ENCODE measurements at regions not wholly inside any gene's neighbourhood (a gene's known extent, or its start where the extent isn't known, plus 50 kb on each side); places are given as distances from the start of the nearest gene placed in this dataset.

DNA sequence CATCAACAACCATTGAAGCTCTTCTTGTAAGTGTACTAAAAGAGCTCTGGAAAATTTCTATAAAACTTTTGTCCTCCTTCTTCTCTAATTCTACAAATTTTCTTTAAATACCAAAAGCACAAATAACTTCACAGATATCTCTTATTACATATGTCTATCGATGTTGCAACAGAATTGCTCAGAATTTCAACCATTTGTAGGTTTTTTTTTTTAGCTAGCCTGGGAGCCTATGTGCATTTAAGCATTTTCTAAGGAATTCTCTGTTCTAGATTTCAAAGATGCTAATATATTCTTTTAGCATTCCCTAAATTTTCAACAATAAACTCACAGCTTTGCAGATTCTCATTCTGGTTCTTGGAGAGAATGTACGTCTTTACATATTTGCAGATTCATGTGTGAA lies 774.3 kb upstream of the NR2F2 start:
- no peak for DNase-seq

- no peak for DNase-seq
Measured at GRCh38 chr15:95556866-95557225, 773.7 kb upstream of the NR2F2 start.

DNA sequence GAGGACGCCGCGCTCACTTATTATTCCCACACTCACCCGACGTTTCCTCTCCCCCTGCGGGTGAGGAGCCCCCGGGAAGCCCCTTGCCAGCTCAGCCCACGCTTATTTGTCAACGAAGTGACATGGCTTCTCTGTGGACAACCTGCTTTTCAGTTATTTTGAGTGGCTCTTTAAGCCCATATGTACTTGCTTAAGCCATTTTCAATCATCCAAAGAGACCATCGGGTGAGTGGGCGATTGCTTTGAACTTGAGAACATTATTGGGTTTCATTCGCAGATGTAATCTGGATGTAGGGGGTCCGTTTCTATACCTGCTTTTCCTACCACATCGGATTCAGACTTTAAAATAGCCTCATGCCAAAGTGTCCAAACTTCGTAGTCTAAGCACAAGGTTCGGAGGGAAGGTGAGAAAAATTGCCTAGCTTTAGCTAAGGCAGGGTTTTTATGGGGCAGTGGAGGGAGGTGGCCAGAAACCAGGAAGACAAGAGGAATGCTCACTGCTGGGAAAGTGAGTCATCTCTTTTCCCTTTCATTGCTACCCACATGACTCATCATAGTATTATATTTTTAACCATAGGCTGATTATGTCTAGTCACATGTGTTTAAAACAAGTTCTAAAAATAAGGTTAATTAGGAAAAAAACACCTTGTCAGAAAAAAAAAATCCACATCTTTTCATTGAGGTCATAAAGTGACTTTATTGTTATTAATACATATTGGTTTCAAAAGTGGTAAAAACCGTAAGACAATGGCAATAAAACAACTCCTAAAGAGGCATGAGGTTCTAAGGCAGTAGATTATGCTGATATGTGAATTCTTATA lies 773.1 kb upstream of the NR2F2 start:
- DNase-seq: no peak

DNA sequence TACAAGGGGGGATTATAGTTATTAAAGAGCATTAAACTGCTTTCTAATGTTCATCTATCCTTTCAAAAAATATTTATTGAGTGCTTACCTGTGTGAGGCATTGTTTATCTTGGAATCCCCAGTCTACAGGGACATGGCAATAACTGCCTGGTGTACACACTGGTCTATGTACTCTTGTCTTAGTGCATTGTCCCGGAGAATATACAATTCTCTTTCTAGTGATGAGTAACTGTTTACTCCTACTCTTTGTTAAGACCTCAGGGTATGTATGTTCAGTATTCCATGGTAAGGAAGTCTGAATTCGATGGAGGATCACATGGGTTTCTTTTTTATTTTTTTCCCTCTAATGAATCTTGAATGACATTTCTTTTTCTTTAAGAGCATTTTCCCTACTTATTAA lies 772.4 kb upstream of the NR2F2 start:
- no peak for DNase-seq

DNA sequence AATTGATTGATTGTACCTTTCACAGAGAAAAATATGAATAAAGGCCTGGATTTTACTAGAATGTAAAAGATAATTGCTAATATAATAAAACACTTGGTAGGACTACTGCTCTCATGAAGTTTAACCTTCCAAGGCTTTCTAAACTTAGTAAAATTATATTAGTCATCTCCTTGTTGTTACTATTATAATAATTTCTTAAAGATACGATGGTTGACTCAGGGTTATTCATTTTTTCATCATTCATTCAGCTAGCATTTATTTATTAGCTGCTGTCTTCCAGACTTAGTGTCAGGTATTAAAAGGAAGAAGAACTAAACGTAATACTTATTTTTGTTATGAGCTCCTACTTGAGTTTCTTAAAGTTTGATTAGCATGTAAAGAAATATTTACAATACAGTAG lies 771.6 kb upstream of the NR2F2 start:
- no peak for DNase-seq

- no peak for DNase-seq
Measured at GRCh38 chr15:95559875-95560394, 770.6 kb upstream of the NR2F2 start.

GRCh38 chr15:95561463-95561862 lies 769.0 kb upstream of the NR2F2 start:
- no peak for DNase-seq

DNA sequence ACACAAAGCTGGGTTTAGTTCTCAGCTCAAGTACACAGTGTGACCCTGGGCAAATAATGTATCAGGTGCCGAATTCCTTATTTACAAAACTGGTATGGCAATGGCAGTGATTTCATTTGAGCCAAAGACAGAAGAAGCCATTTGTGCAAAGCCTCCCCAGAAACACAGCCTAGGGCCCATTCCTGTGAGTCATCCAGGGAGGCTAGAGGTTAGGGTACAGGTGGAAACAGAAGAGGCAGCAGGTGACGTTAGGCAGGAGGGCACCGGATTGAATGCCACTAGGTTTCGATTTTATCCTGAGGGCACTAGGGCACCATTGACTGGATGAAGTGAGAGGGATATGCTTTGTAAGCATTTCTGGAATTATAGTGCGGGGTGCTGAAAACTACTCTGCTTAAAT lies 766.9 kb upstream of the NR2F2 start:
- DNase-seq: no peak

- DNase-seq: no peak
Measured at GRCh38 chr15:95565016-95565600, 765.4 kb upstream of the NR2F2 start.

- no peak for DNase-seq
Measured at GRCh38 chr15:95565690-95566089, 764.8 kb upstream of the NR2F2 start.

DNA sequence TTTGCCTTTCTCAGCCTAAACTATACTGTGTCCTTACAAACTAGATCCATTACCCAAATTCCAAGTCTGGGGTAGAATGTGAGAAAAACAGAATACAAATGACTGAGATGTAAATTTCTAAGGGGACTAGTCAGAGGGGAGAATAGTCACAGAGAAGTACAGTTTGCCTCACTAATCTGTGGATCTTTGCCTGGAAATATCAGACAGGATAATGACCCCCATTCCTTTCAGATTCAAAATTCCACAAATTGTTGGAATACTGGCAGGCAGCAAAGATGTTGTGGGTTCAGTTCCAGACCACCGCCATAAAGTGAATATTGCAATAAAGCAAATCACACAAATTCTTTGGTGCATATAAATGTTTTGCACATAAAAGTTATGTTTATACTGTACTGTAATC lies 762.8 kb upstream of the NR2F2 start:
- no peak for DNase-seq

- no peak for DNase-seq
Measured at GRCh38 chr15:95574053-95574452, 756.4 kb upstream of the NR2F2 start.

DNA sequence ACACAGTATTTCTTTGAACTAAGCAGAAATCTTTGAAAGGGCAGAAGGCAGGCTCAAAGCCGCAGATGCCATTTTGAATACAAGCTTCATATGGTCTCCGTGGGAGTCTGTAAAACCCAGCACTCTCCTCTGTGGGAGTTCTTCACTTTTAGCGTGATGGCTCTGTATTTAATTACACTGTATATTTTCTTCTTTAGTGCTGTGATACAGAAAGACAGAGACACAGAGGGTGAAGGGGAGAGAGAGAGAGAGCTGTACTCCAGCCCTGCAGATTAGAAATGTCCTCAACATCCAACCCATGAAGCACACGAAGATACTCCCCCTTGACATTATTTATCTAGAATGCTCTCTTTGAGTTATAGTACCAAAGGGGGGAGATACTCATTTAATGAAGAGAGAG lies 752.6 kb upstream of the NR2F2 start:
- no peak for DNase-seq

DNA sequence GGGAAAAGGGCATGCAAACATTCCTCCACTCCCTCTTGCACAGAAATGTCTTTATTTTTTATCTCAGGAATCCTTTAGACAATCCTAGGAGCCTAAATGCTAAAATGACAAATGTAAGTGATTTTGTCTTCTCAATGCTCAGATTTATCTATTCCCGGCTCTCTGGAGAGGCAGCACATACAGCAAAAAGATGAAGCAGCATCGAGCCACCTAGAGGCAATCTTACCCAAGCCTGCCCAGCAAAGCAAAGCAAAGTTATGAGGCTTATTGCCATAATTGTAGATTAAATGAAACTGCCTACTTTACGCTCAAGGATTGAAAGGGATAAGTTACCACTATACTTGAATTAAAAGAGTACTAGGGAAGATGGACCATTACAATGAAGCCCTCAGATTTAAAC lies 750.4 kb upstream of the NR2F2 start:
- no peak for DNase-seq

GRCh38 chr15:95581595-95581994 lies 748.9 kb upstream of the NR2F2 start:
- no peak for DNase-seq

- DNase-seq: no peak
Measured at GRCh38 chr15:95584088-95584487, 746.4 kb upstream of the NR2F2 start.

- DNase-seq: no peak
Measured at GRCh38 chr15:95588056-95588455, 742.4 kb upstream of the NR2F2 start.

GRCh38 chr15:95590533-95591044 lies 739.9 kb upstream of the NR2F2 start:
- DNase-seq: no peak

DNA sequence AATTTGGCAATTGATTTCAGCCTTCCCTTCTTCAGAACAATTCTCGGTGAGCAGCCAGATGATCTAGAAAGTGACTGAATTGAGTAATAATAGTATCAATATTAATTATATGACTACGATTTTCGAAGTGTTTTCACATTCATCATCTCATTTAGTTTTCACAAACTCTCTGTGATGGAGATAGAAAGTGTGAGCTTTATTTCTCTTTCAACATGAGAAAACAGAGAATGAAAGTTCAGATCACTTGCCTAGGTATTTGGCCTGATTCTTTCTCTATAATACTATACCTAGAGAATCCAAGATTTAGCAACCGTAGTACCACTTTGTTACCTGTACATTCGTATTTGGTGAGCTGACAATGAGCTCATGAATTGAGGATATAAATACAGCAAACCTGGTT lies 739.2 kb upstream of the NR2F2 start:
- DNase-seq: no peak

- DNase-seq: no peak
Measured at GRCh38 chr15:95591886-95592285, 738.6 kb upstream of the NR2F2 start.

GRCh38 chr15:95594496-95594895 lies 736.0 kb upstream of the NR2F2 start:
- DNase-seq: no peak

DNA sequence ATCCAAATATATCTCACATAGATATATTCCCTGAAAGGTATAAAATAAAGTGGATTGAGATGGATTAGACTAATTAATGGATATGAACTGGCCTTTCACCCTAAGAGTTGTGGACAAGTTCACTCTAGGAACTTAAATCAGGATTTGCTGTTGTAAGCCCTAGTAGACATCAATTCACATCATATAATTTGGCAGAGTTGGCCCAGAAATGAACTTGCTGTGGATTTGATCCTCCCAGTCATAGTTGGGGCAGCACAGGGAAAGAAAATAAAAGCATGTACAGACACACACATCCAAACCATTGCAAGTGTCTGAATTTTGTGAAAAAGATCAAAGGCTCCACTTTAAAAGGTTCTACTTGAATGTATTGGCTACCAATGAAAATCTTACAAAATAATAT lies 734.7 kb upstream of the NR2F2 start:
- no peak for DNase-seq

GRCh38 chr15:95596496-95596895 lies 734.0 kb upstream of the NR2F2 start:
- DNase-seq: no peak

- DNase-seq: no peak
Measured at GRCh38 chr15:95598251-95598855, 732.1 kb upstream of the NR2F2 start.
